ENCODE measurements at regions not wholly inside any gene's neighbourhood (a gene's known extent, or its start where the extent isn't known, plus 50 kb on each side); places are given as distances from the start of the nearest gene placed in this dataset.

GRCh38 chr5:175778951-175779503 lies 92.4 kb upstream of the CPLX2 start:
- TF ChIP-seq CTCF (IDR thresholded peaks at IDR 0.05), result no peak
- no peak for TF ChIP-seq POLR2A (IDR thresholded peaks at IDR 0.05)
- TF ChIP-seq EP300 (IDR thresholded peaks at IDR 0.05), result no peak

Measured in ovary (tissue), 3 donors.